GM12865 (cell line): ENCODE measurements at regions not wholly inside any gene's neighbourhood (a gene's known extent, or its start where the extent isn't known, plus 50 kb on each side); places are given as distances from the start of the nearest gene placed in this dataset.

Experiments
- DNase-seq: peaks from one replicate; pipeline ENCODE4 v3.0.0; 2010; ENCODE audit warnings: low read depth
- H3K4me3 ChIP-seq: 2 replicates; pipeline ENCODE4 v1.5.1; 2011; ENCODE audit warnings: mild to moderate bottlenecking, low read depth, low read length, control low read depth
- TF ChIP-seq, protein P1 (sequence below): IDR thresholded peaks from 2 replicates; pipeline ENCODE4 v1.5.1; 2011; ENCODE audit warnings: low read length, control low read depth, low read depth, inconsistent platforms; ENCODE audit not compliant: insufficient read depth; ENCODE audit errors: missing control alignments

DNA sequence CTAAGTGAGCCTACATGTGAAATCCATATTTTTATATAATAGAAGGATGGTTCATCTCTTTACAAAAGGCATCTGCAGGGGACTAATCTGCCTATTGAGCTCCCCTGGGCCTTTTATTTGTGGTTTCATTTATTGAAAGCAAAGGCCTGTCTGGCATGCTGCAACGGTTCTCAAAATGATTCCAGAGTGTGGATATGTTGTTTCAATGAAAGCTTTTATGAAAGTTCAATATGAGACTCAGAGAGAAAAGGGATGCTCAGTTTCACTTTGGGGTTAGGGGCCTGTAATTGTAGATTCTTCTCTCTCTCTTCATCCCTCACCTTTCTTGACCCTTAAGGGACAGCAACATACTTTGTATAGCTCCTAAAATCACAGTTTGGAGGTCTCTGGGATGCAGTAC is 204.2 kb upstream of the CASK start:
- TF ChIP-seq, protein P1, sequence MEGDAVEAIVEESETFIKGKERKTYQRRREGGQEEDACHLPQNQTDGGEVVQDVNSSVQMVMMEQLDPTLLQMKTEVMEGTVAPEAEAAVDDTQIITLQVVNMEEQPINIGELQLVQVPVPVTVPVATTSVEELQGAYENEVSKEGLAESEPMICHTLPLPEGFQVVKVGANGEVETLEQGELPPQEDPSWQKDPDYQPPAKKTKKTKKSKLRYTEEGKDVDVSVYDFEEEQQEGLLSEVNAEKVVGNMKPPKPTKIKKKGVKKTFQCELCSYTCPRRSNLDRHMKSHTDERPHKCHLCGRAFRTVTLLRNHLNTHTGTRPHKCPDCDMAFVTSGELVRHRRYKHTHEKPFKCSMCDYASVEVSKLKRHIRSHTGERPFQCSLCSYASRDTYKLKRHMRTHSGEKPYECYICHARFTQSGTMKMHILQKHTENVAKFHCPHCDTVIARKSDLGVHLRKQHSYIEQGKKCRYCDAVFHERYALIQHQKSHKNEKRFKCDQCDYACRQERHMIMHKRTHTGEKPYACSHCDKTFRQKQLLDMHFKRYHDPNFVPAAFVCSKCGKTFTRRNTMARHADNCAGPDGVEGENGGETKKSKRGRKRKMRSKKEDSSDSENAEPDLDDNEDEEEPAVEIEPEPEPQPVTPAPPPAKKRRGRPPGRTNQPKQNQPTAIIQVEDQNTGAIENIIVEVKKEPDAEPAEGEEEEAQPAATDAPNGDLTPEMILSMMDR: no peak
- peak; percentile 17 for DNase-seq
- H3K4me3 ChIP-seq: no peak overlapping the region

DNA sequence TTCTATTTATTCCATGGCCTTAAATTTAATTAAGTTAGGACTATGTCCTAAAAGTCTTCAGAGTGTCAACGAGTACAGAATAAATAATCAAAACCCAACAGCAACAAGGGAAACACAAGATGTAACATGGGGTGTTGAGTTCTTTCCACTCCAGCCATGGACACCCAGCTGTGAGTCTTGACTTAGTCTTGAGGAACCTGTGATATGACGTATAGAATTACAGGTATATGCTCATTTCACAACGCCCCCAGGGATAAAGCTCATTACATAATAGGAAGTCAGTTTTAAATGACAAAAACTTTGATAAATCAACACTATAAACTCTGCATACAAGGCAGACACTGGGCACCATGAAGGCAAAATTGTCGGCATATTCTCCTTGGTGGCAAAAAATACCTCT is 200.0 kb upstream of the CASK start:
- H3K4me3 ChIP-seq: no peak overlapping the region
- TF ChIP-seq, protein P1: no peak
- DNase-seq: no peak

DNA sequence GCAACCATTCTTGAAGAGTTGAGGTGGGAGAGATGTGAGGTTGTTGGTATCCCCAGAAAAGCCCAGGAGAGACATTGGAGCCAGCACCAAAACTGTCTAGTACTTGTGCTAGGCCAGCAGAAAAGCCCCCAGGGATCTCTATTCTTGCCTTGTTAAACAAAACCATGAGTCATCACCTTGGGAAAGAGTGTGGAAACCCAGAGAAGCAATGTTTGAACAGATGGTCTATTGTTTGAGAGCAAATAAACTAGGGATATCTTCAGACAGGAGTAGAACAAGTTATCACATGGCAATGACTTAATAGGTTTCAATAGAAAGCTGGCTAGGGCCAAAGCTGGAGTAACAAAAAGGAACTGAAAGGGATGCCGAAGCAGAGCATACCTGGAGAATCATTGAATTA is 195.7 kb upstream of the CASK start:
- TF ChIP-seq, protein P1: no peak
- no peak overlapping the region for H3K4me3 ChIP-seq
- DNase-seq: no peak

DNA sequence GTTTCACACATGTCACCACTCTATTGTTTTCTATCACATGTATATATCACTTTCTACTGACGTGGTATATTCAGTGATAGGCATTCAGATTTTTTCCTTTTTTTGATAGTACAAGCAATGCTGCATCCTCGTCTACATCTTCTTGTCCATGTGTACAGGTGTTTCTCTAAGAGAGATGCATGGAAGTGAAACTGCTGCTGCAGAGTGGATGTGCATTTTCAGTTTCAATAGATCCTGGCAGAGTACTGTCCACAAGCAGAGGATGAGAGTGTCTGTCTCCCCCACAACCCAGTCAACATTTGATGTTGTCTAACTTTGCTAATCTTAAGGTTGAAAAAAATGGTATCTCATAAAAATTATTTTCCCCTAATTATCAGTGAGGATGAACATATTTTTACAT is 194.0 kb upstream of the CASK start:
- H3K4me3 ChIP-seq: no peak overlapping the region
- TF ChIP-seq, protein P1: no peak
- DNase-seq: peak; percentile 53

DNA sequence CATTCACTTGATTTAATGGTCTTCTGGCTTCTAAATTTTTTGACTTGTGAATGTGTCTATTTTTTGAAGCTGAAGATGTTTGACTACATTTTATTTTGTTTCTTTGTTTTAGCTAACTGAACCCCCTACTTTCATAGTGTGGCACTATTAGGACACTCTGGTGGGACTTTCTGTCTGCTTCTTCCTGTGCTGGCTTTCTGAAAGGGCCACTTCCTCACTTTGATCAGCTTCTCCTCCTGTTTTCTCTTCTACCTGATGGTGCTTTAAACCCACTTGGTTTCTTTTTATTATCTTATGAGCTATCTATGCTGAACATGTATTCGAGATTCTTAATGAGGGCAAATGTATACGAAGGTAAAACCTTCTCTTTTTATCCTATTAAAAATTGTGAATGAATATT is 186.1 kb upstream of the CASK start:
- peak; percentile 42 for DNase-seq
- TF ChIP-seq, protein P1: no peak

DNA sequence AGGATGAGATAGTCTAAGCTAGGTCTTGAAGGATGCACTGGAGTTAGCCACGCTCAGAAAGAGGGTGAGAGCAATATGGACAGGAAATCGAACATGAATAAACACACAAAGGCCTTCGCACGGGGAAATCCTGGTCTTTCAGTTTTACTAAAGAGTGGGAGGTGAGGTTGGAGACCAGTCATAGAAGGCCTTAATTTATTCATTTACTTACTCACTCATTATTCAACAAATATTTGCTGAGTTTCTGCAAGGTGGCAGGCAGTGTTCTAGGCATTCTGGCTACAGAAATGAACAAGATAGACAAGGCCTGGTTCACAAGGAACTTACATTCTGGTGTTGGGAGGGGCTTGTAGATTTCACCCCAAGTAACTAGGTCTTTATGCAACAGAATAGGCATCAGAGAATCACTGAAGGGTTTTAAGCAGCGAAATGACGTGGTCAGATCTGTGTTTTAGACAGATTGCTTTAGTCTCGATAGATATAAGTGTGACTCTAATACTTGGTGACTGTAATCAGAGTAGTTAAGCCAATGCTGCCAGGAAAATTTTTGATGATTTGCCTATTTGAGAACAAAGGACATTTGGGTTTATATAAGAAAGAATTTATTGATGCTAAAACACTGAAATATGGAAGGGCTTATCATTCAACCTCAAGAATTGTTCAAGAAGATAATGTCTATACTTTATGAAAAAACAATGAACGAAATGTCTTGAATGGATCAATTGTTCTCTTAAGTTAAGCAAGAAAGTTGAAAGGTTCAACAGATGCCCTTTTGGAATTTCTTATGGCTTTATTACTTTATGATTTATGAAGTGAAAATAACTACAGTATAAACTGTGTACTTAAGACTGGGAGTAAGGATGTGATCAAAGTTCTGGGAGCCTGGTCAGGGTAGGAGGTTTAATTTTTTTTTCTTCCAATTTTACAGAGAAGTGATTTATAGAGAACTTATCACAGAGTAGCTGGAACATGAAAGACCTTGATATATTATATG is 184.4 kb upstream of the CASK start:
- no peak overlapping the region for H3K4me3 ChIP-seq
- TF ChIP-seq, protein P1: no peak
- DNase-seq: peak; percentile 61

More for the DNA sequence above, 186.1 kb upstream of the CASK start:
- no peak overlapping the region for H3K4me3 ChIP-seq
